ENCODE measurements at regions not wholly inside any gene's neighbourhood (a gene's known extent, or its start where the extent isn't known, plus 50 kb on each side); places are given as distances from the start of the nearest gene placed in this dataset.

GRCh38 chr7:92934096-92934495 is 97.7 kb upstream of the CDK6 start:
- no peak overlapping the region for H3K23ac ChIP-seq (ENCODE audit: insufficient read length)
- H3K18ac ChIP-seq (ENCODE audit: extremely low read depth, low read length): no peak overlapping the region
- no peaks in the 10 kb centered on the region for H3K4me1 ChIP-seq (replicated peaks in 1 of 4; ENCODE audit: control insufficient read depth in 3 of 4, insufficient read depth in 4 of 4, low read length in 3 of 4)
- no peak overlapping the region for H3K4me2 ChIP-seq (ENCODE audit: insufficient read depth in 1 of 2, low read depth in 2 of 2, low read length in 2 of 2)
- H2BK15ac ChIP-seq (ENCODE audit: low read length): no peak overlapping the region
- no peak overlapping the region for H3K4me3 ChIP-seq (ENCODE audit: extremely low read depth in 1 of 4, insufficient read depth in 2 of 4, low read depth in 3 of 4, low read length in 4 of 4)
- CTCF ChIA-PET (ENCODE audit: partially characterized antibody): interaction anchor here (0.6 to 1.1 kb wide), 2 partner anchors 10 to 160 kb away, joined by 3 read pairs; no protein-coding TSS in a partner anchor
- H2AK5ac ChIP-seq (ENCODE audit: low read depth, low read length): no peak overlapping the region
- no peak overlapping the region for H3K56ac ChIP-seq (replicated peaks; ENCODE audit: insufficient read length, low read depth, low read length)
- H4K20me1 ChIP-seq (replicated peaks in 1 of 2; ENCODE audit: control insufficient read depth in 1 of 2, insufficient read depth in 2 of 2, low read length in 2 of 2): no peaks in the 10 kb centered on the region
- no peak overlapping the region for H3K9ac ChIP-seq (replicated peaks in 1 of 4; ENCODE audit: extremely low read depth in 1 of 4, low read depth in 3 of 4, low read length in 3 of 4)
- H4K91ac ChIP-seq (replicated peaks; ENCODE audit: insufficient read length, low read length): no peak overlapping the region
- no peak overlapping the region for H3K4ac ChIP-seq (replicated peaks; ENCODE audit: insufficient read length, low read depth, low read length)
- no peak overlapping the region for H2BK120ac ChIP-seq (replicated peaks; ENCODE audit: low read depth, low read length)
- no peaks in the 10 kb centered on the region for H3K36me3 ChIP-seq (ENCODE audit: control insufficient read depth in 2 of 4, insufficient read depth in 4 of 4, low read length in 3 of 4)
- no peak for DNase-seq (ENCODE audit: low read depth in 1 of 2, low spot score in 2 of 2)
- H3K9me3 ChIP-seq (ENCODE audit: insufficient read depth in 2 of 2, low read depth in 1 of 2, low read length in 1 of 2): no peaks in the 10 kb centered on the region
- H4K8ac ChIP-seq (ENCODE audit: extremely low read depth, insufficient read depth, low read length): no peak overlapping the region
- no peak overlapping the region for H2BK12ac ChIP-seq (ENCODE audit: low read depth, low read length)
- no peaks in the 10 kb centered on the region for H3K79me2 ChIP-seq (ENCODE audit: control insufficient read depth in 1 of 2, insufficient read depth in 2 of 2, low read length in 2 of 2)
- no peak overlapping the region for H4K5ac ChIP-seq (ENCODE audit: insufficient read length, low read depth, low read length)
- H2BK20ac ChIP-seq (ENCODE audit: low read length): no peak overlapping the region
- no peak for FAIRE-seq
- H3K79me1 ChIP-seq (ENCODE audit: low read depth, low read length): no peaks in the 10 kb centered on the region
- H2AFZ ChIP-seq (ENCODE audit: low read length): no peak overlapping the region
- H3K23me2 ChIP-seq (ENCODE audit: low read depth, low read length): no peaks in the 10 kb centered on the region
- POLR2A ChIA-PET (ENCODE audit: partially characterized antibody): no interaction called here
- WGBS, 2 experiments (ENCODE audit: extremely low coverage in 1 of 2, insufficient coverage in 1 of 2, insufficient read length in 1 of 2, insufficient replicate concordance in 2 of 2, low coverage in 1 of 2, low lambda C conversion rate in 2 of 2, missing lambda C conversion rate in 1 of 2): 80% methylated on average over 1 of the region's 1 CpG; no CpG with 5 or more reads in 1 of the 2 experiments
- H2BK5ac ChIP-seq (ENCODE audit: low read depth, low read length): no peak overlapping the region
- no peaks in the 10 kb centered on the region for H3K27me3 ChIP-seq (replicated peaks in 1 of 4; ENCODE audit: control insufficient read depth in 3 of 4, extremely low read depth in 1 of 4, insufficient read depth in 3 of 4, low read length in 3 of 4)
- no peak overlapping the region for H3K14ac ChIP-seq (ENCODE audit: insufficient read length)
- no peak overlapping the region for H3K27ac ChIP-seq (ENCODE audit: low read depth, low read length)
- TF ChIP-seq RBBP5 (IDR thresholded peaks at IDR 0.05; ENCODE audit: borderline replicate concordance, low read depth, low read length): no peak
- TF ChIP-seq CREB1 (IDR thresholded peaks at IDR 0.05): no peak
- TF ChIP-seq NANOG (IDR thresholded peaks at IDR 0.05; ENCODE audit: insufficient read depth, low read depth, low read length, poor library complexity, severe bottlenecking): no peak
- TF ChIP-seq TEAD4 (IDR thresholded peaks at IDR 0.05; ENCODE audit: low read depth, low read length): no peak
- TF ChIP-seq GABPA (IDR thresholded peaks at IDR 0.05; ENCODE audit: borderline replicate concordance, insufficient read depth, low read length): no peak
- no peak for TF ChIP-seq POLR2AphosphoS5 (IDR thresholded peaks at IDR 0.05; ENCODE audit: low read depth, low read length)
- no peak for TF ChIP-seq POLR2A (IDR thresholded peaks at IDR 0.05; ENCODE audit: control extremely low read depth in 1 of 2, low read depth in 2 of 2, low read length in 2 of 2)
- TF ChIP-seq PHF8 (conservative IDR thresholded peaks at IDR 0.05; ENCODE audit: low read depth, low read length): no peak
- no peak for TF ChIP-seq ATF3 (IDR thresholded peaks at IDR 0.05; ENCODE audit: insufficient read depth, low read depth, low read length)
- TF ChIP-seq CBX8 (IDR thresholded peaks at IDR 0.05; ENCODE audit: borderline replicate concordance, low read depth, low read length): no peak
- no peak for TF ChIP-seq FOSL1 (IDR thresholded peaks at IDR 0.05; ENCODE audit: insufficient read depth, low read depth, low read length)
- TF ChIP-seq SIX5 (IDR thresholded peaks at IDR 0.05; ENCODE audit: low read depth, low read length): no peak
- TF ChIP-seq MAFK (IDR thresholded peaks at IDR 0.05; ENCODE audit: low read depth, low read length): no peak
- TF ChIP-seq YY1 (IDR thresholded peaks at IDR 0.05; ENCODE audit: low read depth, low read length): no peak
- no peak for TF ChIP-seq JUND (IDR thresholded peaks at IDR 0.05; ENCODE audit: low read length)
- no peak for TF ChIP-seq BCL11A (IDR thresholded peaks at IDR 0.05; ENCODE audit: low read depth in 2 of 2, low read length in 2 of 2)
